ENCODE measurements at regions not wholly inside any gene's neighbourhood (a gene's known extent, or its start where the extent isn't known, plus 50 kb on each side); places are given as distances from the start of the nearest gene placed in this dataset.

GRCh38 chr6:71396410-71396801, 107.8 kb downstream of the OGFRL1 start:
- no peak for DNase-seq (ENCODE audit: low spot score)

- DNase-seq (ENCODE audit: low spot score) = no peak
Measured at GRCh38 chr6:71399279-71399678, 110.7 kb downstream of the OGFRL1 start.

GRCh38 chr6:71400852-71401251, 112.2 kb downstream of the OGFRL1 start:
- DNase-seq (ENCODE audit: low spot score) = no peak

- DNase-seq (ENCODE audit: low spot score) = no peak
Measured at GRCh38 chr6:71402096-71402495, 113.5 kb downstream of the OGFRL1 start.

GRCh38 chr6:71403422-71404134, 115.0 kb downstream of the OGFRL1 start:
- DNase-seq (ENCODE audit: low spot score) = no peak

- no peak for DNase-seq (ENCODE audit: low spot score)
Measured at GRCh38 chr6:71404145-71404966, 115.7 kb downstream of the OGFRL1 start.

- DNase-seq (ENCODE audit: low spot score) = no peak
Measured at GRCh38 chr6:71404967-71405278, 116.3 kb downstream of the OGFRL1 start.

- DNase-seq (ENCODE audit: low spot score) = no peak
Measured at GRCh38 chr6:71405416-71405815, 116.8 kb downstream of the OGFRL1 start.

- DNase-seq (ENCODE audit: low spot score) = no peak
Measured at GRCh38 chr6:71406865-71407860, 118.6 kb downstream of the OGFRL1 start.

- DNase-seq (ENCODE audit: low spot score) = no peak
Measured at GRCh38 chr6:71408787-71409723, 120.4 kb downstream of the OGFRL1 start.

GRCh38 chr6:71410164-71410566, 121.6 kb downstream of the OGFRL1 start:
- no peak for DNase-seq (ENCODE audit: low spot score)

- no peak for DNase-seq (ENCODE audit: low spot score)
Measured at GRCh38 chr6:71410681-71411080, 122.1 kb downstream of the OGFRL1 start.

- DNase-seq (ENCODE audit: low spot score) = no peak
Measured at GRCh38 chr6:71411882-71412281, 123.3 kb downstream of the OGFRL1 start.

- DNase-seq (ENCODE audit: low spot score) = no peak
Measured at GRCh38 chr6:71412559-71413140, 124.0 kb downstream of the OGFRL1 start.

GRCh38 chr6:71414486-71414885, 125.9 kb downstream of the OGFRL1 start:
- no peak for DNase-seq (ENCODE audit: low spot score)

- DNase-seq (ENCODE audit: low spot score) = no peak
Measured at GRCh38 chr6:71419217-71420094, 130.8 kb downstream of the OGFRL1 start.

- DNase-seq (ENCODE audit: low spot score) = peak; percentile 16
Measured at GRCh38 chr6:71420095-71420692, 131.6 kb downstream of the OGFRL1 start.

- peak; percentile 76 for DNase-seq (ENCODE audit: low spot score)
Measured at GRCh38 chr6:71420693-71421328, 132.2 kb downstream of the OGFRL1 start.

GRCh38 chr6:71421611-71422010, 133.0 kb downstream of the OGFRL1 start:
- DNase-seq (ENCODE audit: low spot score) = no peak
